Endothelial cell of hepatic sinusoid (primary cell): ENCODE measurements at regions not wholly inside any gene's neighbourhood (a gene's known extent, or its start where the extent isn't known, plus 50 kb on each side); places are given as distances from the start of the nearest gene placed in this dataset.

ENCODE experiments used
- in situ Hi-C: cut with HindIII; loops from 2 replicates; pipeline ENCODE4 v1.10.0; 2017; ENCODE audit warnings: low sequenced_read_pairs

DNA sequence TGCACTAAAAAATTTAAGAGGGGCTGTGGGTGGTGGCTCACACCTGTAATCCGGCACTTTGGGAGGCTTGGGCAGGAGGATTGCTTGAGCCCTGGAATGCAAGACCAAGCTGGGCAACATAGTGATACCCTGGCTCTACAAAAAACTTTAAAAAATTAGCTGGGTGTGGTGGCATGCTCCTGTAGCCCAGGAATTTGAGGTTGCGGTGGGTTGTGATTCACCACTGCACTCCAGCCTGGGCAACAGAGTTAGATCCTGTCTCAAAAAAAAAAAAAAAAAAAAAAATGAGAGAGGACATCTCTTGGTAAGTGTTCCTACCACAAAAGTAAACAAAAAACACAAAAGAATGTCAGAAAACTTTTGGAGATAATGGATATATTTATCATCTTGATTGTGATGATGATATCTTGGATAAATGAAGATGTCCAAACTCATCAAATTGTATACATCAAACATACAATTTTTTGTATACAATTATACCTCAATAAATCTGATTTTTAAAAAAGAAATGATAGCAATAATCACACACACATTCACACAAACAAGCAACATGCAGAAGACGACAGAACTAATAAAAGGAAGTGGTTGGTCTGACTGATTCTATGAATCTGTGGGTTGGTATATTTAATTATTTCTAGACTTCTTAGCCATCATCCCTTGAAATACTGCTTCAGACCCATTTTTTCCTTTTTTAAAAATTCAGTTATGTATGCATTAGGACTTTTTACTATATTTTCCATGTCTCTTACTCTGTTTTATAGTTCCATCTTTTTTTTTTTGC lies 465.9 kb downstream of the PLA2G4A start:
- in situ Hi-C loops = no loop called here

GRCh38 chr1:187300081-187300480 lies 471.3 kb downstream of the PLA2G4A start:
- in situ Hi-C loops = no loop called here

DNA sequence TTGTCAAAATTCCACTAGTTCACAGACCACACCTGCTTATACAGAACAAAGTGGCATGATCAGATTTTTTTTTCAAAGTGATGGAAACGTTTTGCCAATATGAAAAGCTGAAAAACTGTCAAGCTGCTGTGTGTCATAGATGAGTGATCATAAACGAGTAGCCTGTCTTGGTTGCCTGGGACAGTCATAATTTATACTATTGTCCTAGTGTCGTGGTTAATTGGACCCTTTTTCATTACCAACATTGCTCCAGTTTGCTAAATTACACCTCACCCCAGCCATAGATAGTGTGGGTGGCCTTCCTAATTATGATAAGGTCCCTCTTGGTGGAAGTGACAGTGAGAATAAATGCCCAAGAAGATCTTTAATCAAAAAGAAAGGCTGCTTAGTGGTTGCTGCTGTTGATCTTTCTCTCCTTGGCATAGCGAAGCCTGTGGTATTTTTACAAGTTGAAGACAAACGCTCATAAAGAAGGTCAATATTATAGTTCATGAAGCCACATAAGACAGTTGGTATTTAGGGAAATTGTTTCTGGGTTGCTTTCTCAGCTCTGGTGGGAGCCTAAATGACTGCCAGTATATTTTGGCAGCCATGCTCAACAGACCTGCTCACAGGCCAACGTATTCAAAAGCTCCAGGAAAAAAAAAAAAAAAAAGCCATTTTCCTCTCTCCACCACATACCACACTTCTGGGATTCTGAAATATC lies 478.1 kb downstream of the PLA2G4A start:
- in situ Hi-C loops = no loop called here

GRCh38 chr1:187310038-187310631 lies 481.4 kb downstream of the PLA2G4A start:
- in situ Hi-C loops = no loop called here

DNA sequence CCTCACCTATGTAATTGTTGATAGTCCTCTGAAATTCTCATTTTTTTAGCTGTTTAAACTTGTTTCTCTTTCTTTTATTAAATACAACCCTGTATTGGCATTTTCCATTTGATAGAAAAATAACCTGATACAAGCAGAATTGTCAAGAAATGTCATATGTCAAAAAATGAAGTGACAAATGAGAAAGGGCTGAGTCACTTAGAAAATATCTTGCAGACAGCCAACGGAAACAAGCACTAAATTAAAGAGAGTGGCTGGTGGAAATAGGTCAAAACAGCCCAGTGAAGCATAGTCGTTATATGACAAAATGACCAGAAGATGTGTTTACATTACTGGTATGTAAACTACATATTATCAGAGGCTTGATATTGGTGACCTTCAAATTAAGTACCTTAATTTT lies 484.4 kb downstream of the PLA2G4A start:
- in situ Hi-C loops = no loop called here

DNA sequence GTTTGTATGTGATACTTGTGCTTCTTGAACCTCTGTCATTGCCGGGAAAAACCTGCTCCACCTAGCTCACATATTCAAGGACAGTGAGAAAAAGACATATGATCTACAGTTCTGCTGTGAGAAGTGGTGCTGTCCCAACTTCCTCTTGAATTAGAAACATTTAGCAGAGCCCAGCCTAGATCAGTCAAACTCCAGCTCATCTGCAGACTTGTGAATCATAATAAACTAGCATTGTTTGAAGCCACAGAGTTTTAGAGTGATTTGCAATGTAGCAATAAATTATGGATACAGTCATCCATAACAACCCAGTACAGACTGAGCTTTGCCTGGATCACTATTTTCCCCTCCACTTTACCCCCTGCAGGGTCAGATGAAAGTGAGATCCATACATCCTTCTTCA lies 497.8 kb downstream of the PLA2G4A start:
- in situ Hi-C loops = no loop called here

- in situ Hi-C loops = no loop called here
Measured at GRCh38 chr1:187336441-187337168, 507.9 kb downstream of the PLA2G4A start.

GRCh38 chr1:187338762-187339412 lies 510.1 kb downstream of the PLA2G4A start:
- in situ Hi-C loops = no loop called here

GRCh38 chr1:187342495-187342894 lies 513.7 kb downstream of the PLA2G4A start:
- in situ Hi-C loops = no loop called here

GRCh38 chr1:187374082-187374481 lies 545.3 kb downstream of the PLA2G4A start:
- in situ Hi-C loops = no loop called here

- in situ Hi-C loops = no loop called here
Measured at GRCh38 chr1:187374742-187375141, 546.0 kb downstream of the PLA2G4A start.

DNA sequence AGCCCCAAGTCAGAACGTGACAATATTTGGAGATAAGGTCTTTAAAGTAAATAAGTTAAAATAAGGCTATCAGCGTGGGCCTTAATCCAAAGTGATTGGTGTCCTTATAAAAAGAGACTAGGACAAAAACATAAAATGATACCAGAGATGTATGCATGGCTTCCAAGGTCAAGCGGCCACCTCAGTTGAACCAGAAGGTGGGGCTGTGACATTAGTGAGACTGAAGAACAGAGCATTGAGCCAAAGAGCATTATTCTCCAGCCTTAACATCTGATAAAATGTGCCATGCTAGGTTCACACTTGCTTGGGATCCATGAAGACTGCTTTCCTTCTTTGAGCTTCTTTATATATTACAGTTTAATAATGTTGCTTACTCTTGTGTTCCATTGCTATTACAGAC lies 554.6 kb downstream of the PLA2G4A start:
- in situ Hi-C loops = no loop called here

DNA sequence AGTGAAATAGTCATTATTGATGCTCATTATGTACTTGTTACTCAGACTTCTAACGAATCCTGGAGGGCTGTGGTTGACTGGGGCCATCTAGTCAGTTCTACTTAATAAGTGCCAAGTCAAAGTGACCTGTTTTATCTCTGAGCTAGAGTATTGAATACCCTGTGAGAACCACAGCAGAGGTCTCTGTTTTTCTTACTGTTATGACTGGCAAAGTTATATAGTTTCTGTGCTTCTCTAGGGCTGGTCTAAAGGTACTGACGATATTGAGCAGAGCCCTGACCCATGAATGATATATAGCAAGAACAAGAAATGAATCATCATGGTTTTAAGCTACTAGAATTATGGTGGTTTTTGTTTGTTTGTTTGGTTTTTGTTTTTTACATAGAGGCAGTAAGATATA lies 555.8 kb downstream of the PLA2G4A start:
- in situ Hi-C loops = no loop called here

- in situ Hi-C loops = no loop called here
Measured at GRCh38 chr1:187390215-187390818, 561.6 kb downstream of the PLA2G4A start.

DNA sequence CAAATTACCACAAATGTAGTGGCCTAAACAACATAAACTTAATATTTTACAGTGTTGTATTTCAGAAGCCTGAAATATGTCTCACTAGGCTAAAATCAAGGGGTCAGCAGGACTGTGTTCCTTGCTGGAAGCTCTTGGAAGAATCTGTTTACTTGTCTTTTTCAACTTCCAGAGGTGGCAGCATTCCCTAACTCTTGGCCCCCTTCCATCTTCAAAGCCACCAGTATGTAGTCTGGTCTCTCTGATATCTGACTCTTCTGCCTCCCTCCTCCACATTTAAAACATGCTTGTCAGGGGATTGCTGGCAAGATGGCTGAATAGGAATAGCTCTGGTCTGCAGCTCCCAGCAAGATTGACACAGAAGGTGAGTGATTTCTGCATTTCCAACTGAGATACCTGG lies 567.5 kb downstream of the PLA2G4A start:
- in situ Hi-C loops = no loop called here

DNA sequence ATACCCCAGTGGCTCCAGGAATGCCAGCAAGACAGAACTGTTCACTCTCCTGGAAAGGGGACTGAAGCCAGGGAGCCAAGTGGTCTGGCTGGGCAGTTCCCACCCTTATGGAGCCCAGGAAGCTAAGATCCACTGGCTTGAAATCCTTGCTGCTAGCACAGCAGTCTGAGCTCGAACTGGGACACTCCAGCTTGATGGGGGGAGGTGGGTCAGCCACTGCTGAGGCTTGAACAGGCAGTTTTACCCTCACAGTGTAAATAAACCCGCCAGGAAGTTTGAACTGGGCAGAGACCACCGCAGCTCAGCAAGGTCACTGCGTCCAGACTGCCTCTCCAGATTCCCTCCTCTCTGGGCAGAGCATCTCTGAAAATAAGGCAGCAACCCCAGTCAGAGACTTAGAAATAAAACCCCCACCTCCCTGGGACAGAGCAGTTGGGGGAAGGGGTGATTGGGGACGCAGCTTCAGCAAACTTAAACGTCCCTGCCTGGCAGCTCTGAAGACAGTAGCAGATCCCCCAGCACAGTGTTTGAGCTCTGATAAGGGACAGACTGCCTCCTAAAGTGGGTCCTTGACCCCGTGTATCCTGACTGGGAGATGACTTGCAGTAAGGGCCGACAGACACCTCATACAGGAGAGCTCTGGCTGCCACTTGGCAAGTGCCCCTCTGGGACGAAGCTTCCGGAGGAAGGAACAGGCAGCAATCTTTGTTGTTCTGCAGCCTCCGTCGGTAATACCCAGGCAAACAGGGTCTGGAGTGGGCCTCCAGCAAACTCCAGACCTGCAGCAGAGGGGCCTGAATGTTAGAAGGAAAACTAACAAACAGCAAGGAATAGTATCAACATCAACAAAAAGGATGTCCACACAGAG lies 568.4 kb downstream of the PLA2G4A start:
- in situ Hi-C loops = no loop called here

- in situ Hi-C loops = no loop called here
Measured at GRCh38 chr1:187408212-187409004, 579.7 kb downstream of the PLA2G4A start.

- in situ Hi-C loops = no loop called here
Measured at GRCh38 chr1:187409341-187409740, 580.6 kb downstream of the PLA2G4A start.

- in situ Hi-C loops = no loop called here
Measured at GRCh38 chr1:187411118-187411517, 582.4 kb downstream of the PLA2G4A start.
